ENCODE measurements at regions not wholly inside any gene's neighbourhood (a gene's known extent, or its start where the extent isn't known, plus 50 kb on each side); places are given as distances from the start of the nearest gene placed in this dataset.

DNA sequence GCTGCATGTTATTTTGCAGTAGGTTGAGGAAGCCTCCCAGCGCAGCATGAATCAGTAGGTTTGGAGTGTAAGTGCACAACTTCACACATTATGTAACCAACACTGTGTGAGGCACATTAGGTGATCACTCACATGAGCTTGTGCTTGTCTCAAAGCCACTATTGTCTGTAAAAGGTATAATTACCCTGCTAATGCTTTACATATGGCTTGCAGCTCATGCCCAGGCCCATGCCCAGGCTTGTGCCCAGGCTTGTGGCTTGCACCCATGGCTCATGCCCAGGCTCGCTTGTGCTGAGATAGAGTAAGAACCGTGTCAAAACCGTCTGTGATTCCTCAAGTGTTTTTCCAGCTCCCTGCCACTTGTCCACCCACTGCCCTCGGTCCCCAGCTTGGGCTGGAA lies 596.3 kb downstream of the LTN1 start:
- TF ChIP-seq POLR2A (IDR thresholded peaks at IDR 0.05), result no peak
- TF ChIP-seq, protein P1, sequence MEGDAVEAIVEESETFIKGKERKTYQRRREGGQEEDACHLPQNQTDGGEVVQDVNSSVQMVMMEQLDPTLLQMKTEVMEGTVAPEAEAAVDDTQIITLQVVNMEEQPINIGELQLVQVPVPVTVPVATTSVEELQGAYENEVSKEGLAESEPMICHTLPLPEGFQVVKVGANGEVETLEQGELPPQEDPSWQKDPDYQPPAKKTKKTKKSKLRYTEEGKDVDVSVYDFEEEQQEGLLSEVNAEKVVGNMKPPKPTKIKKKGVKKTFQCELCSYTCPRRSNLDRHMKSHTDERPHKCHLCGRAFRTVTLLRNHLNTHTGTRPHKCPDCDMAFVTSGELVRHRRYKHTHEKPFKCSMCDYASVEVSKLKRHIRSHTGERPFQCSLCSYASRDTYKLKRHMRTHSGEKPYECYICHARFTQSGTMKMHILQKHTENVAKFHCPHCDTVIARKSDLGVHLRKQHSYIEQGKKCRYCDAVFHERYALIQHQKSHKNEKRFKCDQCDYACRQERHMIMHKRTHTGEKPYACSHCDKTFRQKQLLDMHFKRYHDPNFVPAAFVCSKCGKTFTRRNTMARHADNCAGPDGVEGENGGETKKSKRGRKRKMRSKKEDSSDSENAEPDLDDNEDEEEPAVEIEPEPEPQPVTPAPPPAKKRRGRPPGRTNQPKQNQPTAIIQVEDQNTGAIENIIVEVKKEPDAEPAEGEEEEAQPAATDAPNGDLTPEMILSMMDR (IDR thresholded peaks at IDR 0.05), result no peak
